IMR-90 (cell line): ENCODE measurements at regions not wholly inside any gene's neighbourhood (a gene's known extent, or its start where the extent isn't known, plus 50 kb on each side); places are given as distances from the start of the nearest gene placed in this dataset.

ENCODE experiments used
- ATAC-seq: fragments of 200-7000 bp; cut with Tn5 transposase; 2 replicates; pipeline ENCODE4 v1.9.1; 2020; ENCODE audit warnings: low read depth, mild to moderate bottlenecking, moderate library complexity
- BruUV-seq: library from RNA; stranded (reverse); fragments of 400-500 nt; replicated peaks from 2 replicates; lab custom pipeline; 2021; lab: Mats Ljungman, UMichigan
- CTCF ChIA-PET: fragments of 300-600 bp; formaldehyde crosslinking; extraction: SDS; loops from one replicate; lab custom pipeline; 2021; ENCODE audit warnings: antibody characterized with exemption; lab: Yijun Ruan, JAX
- POLR2A ChIA-PET: fragments of 300-600 bp; sonication (Branson Sonifier 250); formaldehyde crosslinking; loops from one replicate; lab custom pipeline; 2022; ENCODE audit warnings: antibody characterized with exemption; ENCODE audit not compliant: unreplicated experiment; lab: Charles Lee
- DNase-seq: peaks from one replicate; pipeline ENCODE4 v3.0.0; 2013
- H2AFZ ChIP-seq: replicated peaks from 2 replicates; pipeline ENCODE3; 2013; ENCODE audit warnings: low read length, mild to moderate bottlenecking; ENCODE audit not compliant: poor library complexity
- H2AK5ac ChIP-seq: 2 replicates; pipeline ENCODE4 v1.6.1; 2013; ENCODE audit warnings: low read depth, low read length, inconsistent platforms
- H2AK9ac ChIP-seq: replicated peaks from 2 replicates; pipeline ENCODE3; 2013; ENCODE audit warnings: mild to moderate bottlenecking, low read depth, low read length, moderate library complexity; ENCODE audit not compliant: poor library complexity
- H2BK120ac ChIP-seq: 2 replicates; pipeline ENCODE4 v1.6.1; 2013; ENCODE audit warnings: low read depth, low read length, inconsistent platforms
- H2BK15ac ChIP-seq: 3 replicates; pipeline ENCODE4 v1.6.1; 2013; ENCODE audit warnings: low read depth, low read length, inconsistent platforms
- H2BK20ac ChIP-seq: 2 replicates; pipeline ENCODE4 v1.6.1; 2013; ENCODE audit warnings: low read depth, mild to moderate bottlenecking, inconsistent platforms, low read length, moderate library complexity
- H2BK5ac ChIP-seq: 2 replicates; pipeline ENCODE4 v1.6.1; 2013; ENCODE audit warnings: mild to moderate bottlenecking, low read depth, low read length, inconsistent platforms; ENCODE audit not compliant: poor library complexity, severe bottlenecking
- H3K14ac ChIP-seq: replicated peaks from 2 replicates; pipeline ENCODE4 v1.6.1; 2013; ENCODE audit warnings: low read depth, low read length, inconsistent platforms
- H3K18ac ChIP-seq: 2 replicates; pipeline ENCODE4 v1.6.1; 2013; ENCODE audit warnings: low read depth, low read length, control low read depth
- H3K23ac ChIP-seq: 2 replicates; pipeline ENCODE4 v1.6.1; 2013; ENCODE audit warnings: low read depth, low read length, inconsistent platforms
- H3K27ac ChIP-seq: 2 replicates; pipeline ENCODE4 v1.5.1; 2013; ENCODE audit warnings: mild to moderate bottlenecking, control low read depth, low read length; ENCODE audit not compliant: insufficient read depth
- H3K27me3 ChIP-seq: 2 replicates; pipeline ENCODE4 v1.6.1; 2013; ENCODE audit warnings: low read length; ENCODE audit not compliant: control insufficient read depth, insufficient read depth
- H3K36me3 ChIP-seq: 2 replicates; pipeline ENCODE4 v1.6.1; 2013; ENCODE audit warnings: low read length, mixed read lengths; ENCODE audit not compliant: control insufficient read depth, insufficient read depth
- H3K4ac ChIP-seq: 2 replicates; pipeline ENCODE4 v1.6.1; 2013; ENCODE audit warnings: low read depth, low read length, inconsistent platforms
- H3K4me1 ChIP-seq: 2 replicates; pipeline ENCODE4 v1.6.1; 2013; ENCODE audit warnings: low read length, mixed read lengths; ENCODE audit not compliant: control insufficient read depth, insufficient read depth
- H3K4me2 ChIP-seq: 2 replicates; pipeline ENCODE4 v1.6.1; 2013; ENCODE audit warnings: low read depth, mild to moderate bottlenecking, control low read depth, low read length, moderate library complexity
- H3K4me3 ChIP-seq: 2 replicates; pipeline ENCODE4 v1.5.1; 2013; ENCODE audit warnings: low read depth, mild to moderate bottlenecking, control low read depth, low read length, moderate library complexity; ENCODE audit not compliant: insufficient read depth
- H3K56ac ChIP-seq: 2 replicates; pipeline ENCODE4 v1.6.1; 2013; ENCODE audit warnings: low read length, inconsistent platforms; ENCODE audit not compliant: insufficient read depth; ENCODE audit errors: extremely low read depth
- H3K79me1 ChIP-seq, 2 experiments: 2 replicates each; pipeline ENCODE4 v1.6.1; 2013; ENCODE audit warnings: low read length in 2 of 2, inconsistent platforms in 1 of 2, low read depth in 1 of 2
- H3K9ac ChIP-seq: 2 replicates; pipeline ENCODE4 v1.6.1; 2013; ENCODE audit warnings: low read depth, low read length, control low read depth
- H3K9me1 ChIP-seq: 2 replicates; pipeline ENCODE4 v1.6.1; 2013; ENCODE audit warnings: low read length, inconsistent platforms; ENCODE audit not compliant: insufficient read depth
- H3K9me3 ChIP-seq: 2 replicates; pipeline ENCODE4 v1.6.1; 2013; ENCODE audit warnings: low read length; ENCODE audit not compliant: control insufficient read depth, insufficient read depth
- H4K20me1 ChIP-seq: 2 replicates; pipeline ENCODE4 v1.6.1; 2013; ENCODE audit warnings: low read length, inconsistent platforms; ENCODE audit not compliant: insufficient read depth
- H4K5ac ChIP-seq: 2 replicates; pipeline ENCODE4 v1.6.1; 2013; ENCODE audit warnings: mild to moderate bottlenecking, low read depth, low read length, control low read depth
- H4K8ac ChIP-seq, 2 experiments: 2 replicates each; pipeline ENCODE4 v1.6.1; 2013; ENCODE audit warnings: low read depth in 2 of 2, low read length in 2 of 2, control low read depth in 1 of 2, inconsistent platforms in 1 of 2
- H4K91ac ChIP-seq: 2 replicates; pipeline ENCODE4 v1.6.1; 2013; ENCODE audit warnings: low read depth, low read length, inconsistent platforms; ENCODE audit not compliant: insufficient read depth
- BHLHE40 ChIP-seq: fragments of 150-350 bp; IDR thresholded peaks from 2 replicates; pipeline ENCODE4 v1.6.1; 2016; ENCODE audit warnings: mild to moderate bottlenecking, low read depth, low read length
- MAFK ChIP-seq: IDR thresholded peaks from 2 replicates; pipeline ENCODE4 v1.6.1; 2012; ENCODE audit warnings: low read depth, low read length, improper control_type of control experiment
- MAZ ChIP-seq: IDR thresholded peaks from 2 replicates; pipeline ENCODE4 v1.6.1; 2012; ENCODE audit warnings: low read depth, mild to moderate bottlenecking, low read length, improper control_type of control experiment, moderate library complexity, borderline replicate concordance
- NFE2L2 ChIP-seq: fragments of 150-350 bp; IDR thresholded peaks from 2 replicates; pipeline ENCODE4 v1.6.1; 2016; ENCODE audit warnings: low read depth, mild to moderate bottlenecking, low read length
- RCOR1 ChIP-seq: IDR thresholded peaks from 2 replicates; pipeline ENCODE4 v1.6.1; 2012; ENCODE audit warnings: mild to moderate bottlenecking, low read length, improper control_type of control experiment; ENCODE audit not compliant: insufficient replicate concordance
- RFX5 ChIP-seq: IDR thresholded peaks from 2 replicates; pipeline ENCODE4 v1.8.0; 2012; ENCODE audit warnings: low read depth, mild to moderate bottlenecking, low read length, moderate library complexity
- WGBS, 2 experiments: methylation state at CpG; one replicate each; pipeline versions ENCODE4 v1.1.5 to v1.1.7; 2013; ENCODE audit warnings: missing lambda C conversion rate in 2 of 2; ENCODE audit not compliant: insufficient read length in 1 of 2; ENCODE audit errors: extremely low coverage in 2 of 2; 5-methylcytosine and 5-hydroxymethylcytosine counted together
- dilution Hi-C: fragments of 300-500 bp; cut with HindIII; formaldehyde crosslinking; loops from one replicate; pipeline ENCODE4 v1.14.3; 2018; ENCODE audit warnings: low sequenced_read_pairs; ENCODE audit not compliant: unreplicated experiment
- in situ Hi-C: fragments of 300-500 bp; cut with MboI; formaldehyde crosslinking; loops from 3 replicates; pipeline ENCODE4 v1.14.3; 2019; ENCODE audit warnings: low sequenced_read_pairs, inconsistent platforms, mixed read lengths
- intact Hi-C: fragments of 100-400 bp; cut with micrococcal nuclease; formaldehyde crosslinking; loops from 2 replicates; pipeline ENCODE4 v1.10.0; 2022
- TF ChIP-seq, protein P1 (sequence below): conservative IDR thresholded peaks from 2 replicates; pipeline ENCODE4 v1.5.1; 2012; ENCODE audit warnings: mild to moderate bottlenecking, low read depth, low read length, improper control_type of control experiment
- TF ChIP-seq, protein P2 (sequence below): fragments of 150-350 bp; IDR thresholded peaks from 2 replicates; pipeline ENCODE4 v1.6.1; 2017; ENCODE audit warnings: mild to moderate bottlenecking, antibody characterized with exemption, low read length, low read depth

DNA sequence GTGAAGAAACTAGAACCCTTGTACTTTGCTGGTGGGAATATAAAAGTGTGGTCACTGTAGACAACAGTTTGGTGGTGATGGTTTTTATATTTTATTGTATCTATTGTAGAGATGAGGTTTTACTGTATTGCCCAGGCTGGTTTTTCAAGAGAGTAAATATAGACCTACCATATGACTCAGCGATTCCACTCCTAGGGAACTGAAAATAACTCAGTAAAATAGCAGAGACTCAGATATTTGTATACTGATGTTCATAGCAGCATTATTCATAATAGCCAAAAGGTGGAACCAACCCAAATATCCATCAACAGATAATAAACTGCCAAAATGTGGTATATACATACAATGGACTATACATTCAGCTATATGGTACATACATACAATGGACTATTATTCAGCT, 68.8 kb upstream of the IL12A start:
- Histone ChIP-seq H2BK5ac (peak overlapping the region; percentile 90), H3K18ac (peak overlapping the region; percentile 89; the same call in 1 of the 2 replicates), H3K27ac (no peak overlapping the region), H2BK15ac (no peak overlapping the region), H3K23ac (no peak overlapping the region), H2AK5ac (no peak overlapping the region), H3K4me1 (no peaks in the 10 kb centered on the region), H3K56ac (no peak overlapping the region), H4K20me1 (no peaks in the 10 kb centered on the region), H2AFZ (no peak overlapping the region), H3K4me2 (no peak overlapping the region), H2AK9ac (no peak overlapping the region), H4K5ac (no peak overlapping the region), H3K14ac (no peak overlapping the region), H3K4ac (no peak overlapping the region), H3K9me1 (0 out of 2 replicates have a peak, but pooled peaks cover 3% of the 10 kb centered on the region), H3K9me3 (no peaks in the 10 kb centered on the region; the same call in 1 of the 2 replicates), H3K79me1 (no peaks in the 10 kb centered on the region), H3K4me3 (no peak overlapping the region), H3K9ac (no peak overlapping the region), H3K27me3 (no peaks in the 10 kb centered on the region), H3K36me3 (no peaks in the 10 kb centered on the region), H2BK120ac (peak overlapping the region; percentile 42; the same call in 1 of the 2 replicates), H4K8ac (peak overlapping the region in 1 of 2 experiments; percentile 17; a peak in 1 of 4 replicates), H4K91ac (no peak overlapping the region), H2BK20ac (no peak overlapping the region)
- ChIA-PET CTCF (no interaction called here), POLR2A (no interaction called here)
- dilution Hi-C loops = no loop called here
- intact Hi-C loops = no loop called here
- TF ChIP-seq, protein P1, sequence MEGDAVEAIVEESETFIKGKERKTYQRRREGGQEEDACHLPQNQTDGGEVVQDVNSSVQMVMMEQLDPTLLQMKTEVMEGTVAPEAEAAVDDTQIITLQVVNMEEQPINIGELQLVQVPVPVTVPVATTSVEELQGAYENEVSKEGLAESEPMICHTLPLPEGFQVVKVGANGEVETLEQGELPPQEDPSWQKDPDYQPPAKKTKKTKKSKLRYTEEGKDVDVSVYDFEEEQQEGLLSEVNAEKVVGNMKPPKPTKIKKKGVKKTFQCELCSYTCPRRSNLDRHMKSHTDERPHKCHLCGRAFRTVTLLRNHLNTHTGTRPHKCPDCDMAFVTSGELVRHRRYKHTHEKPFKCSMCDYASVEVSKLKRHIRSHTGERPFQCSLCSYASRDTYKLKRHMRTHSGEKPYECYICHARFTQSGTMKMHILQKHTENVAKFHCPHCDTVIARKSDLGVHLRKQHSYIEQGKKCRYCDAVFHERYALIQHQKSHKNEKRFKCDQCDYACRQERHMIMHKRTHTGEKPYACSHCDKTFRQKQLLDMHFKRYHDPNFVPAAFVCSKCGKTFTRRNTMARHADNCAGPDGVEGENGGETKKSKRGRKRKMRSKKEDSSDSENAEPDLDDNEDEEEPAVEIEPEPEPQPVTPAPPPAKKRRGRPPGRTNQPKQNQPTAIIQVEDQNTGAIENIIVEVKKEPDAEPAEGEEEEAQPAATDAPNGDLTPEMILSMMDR = no peak
- TF ChIP-seq, protein P2, sequence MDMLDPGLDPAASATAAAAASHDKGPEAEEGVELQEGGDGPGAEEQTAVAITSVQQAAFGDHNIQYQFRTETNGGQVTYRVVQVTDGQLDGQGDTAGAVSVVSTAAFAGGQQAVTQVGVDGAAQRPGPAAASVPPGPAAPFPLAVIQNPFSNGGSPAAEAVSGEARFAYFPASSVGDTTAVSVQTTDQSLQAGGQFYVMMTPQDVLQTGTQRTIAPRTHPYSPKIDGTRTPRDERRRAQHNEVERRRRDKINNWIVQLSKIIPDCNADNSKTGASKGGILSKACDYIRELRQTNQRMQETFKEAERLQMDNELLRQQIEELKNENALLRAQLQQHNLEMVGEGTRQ = no peak
- TF ChIP-seq NFE2L2 (peak; percentile 94), RFX5 (no peak), RCOR1 (no peak), MAFK (peak; percentile 76), MAZ (no peak), BHLHE40 (no peak)
- DNase-seq (peak; percentile 63), ATAC-seq (peak; percentile 80)
- WGBS, 2 experiments = no CpG with 5 or more reads among the region's 1 CpG
- no TSS peak for BruUV-seq
- in situ Hi-C loops = no loop called here
